Left ventricle myocardium inferior (tissue), 1 donor: ENCODE measurements at regions not wholly inside any gene's neighbourhood (a gene's known extent, or its start where the extent isn't known, plus 50 kb on each side); places are given as distances from the start of the nearest gene placed in this dataset.

Source experiments
- DNase-seq: peaks from one replicate; pipeline ENCODE4 v3.0.0-alpha.2; 2020
- H3K27ac ChIP-seq: fragments of 200-600 bp; replicated peaks from 2 replicates; pipeline ENCODE4 v1.8.0; 2021
- H3K27me3 ChIP-seq: fragments of 200-600 bp; 2 replicates; pipeline ENCODE4 v1.8.0; 2021; ENCODE audit warnings: low read depth
- H3K36me3 ChIP-seq: fragments of 200-600 bp; 2 replicates; pipeline ENCODE4 v1.8.0; 2021
- H3K4me1 ChIP-seq: fragments of 200-600 bp; 2 replicates; pipeline ENCODE4 v1.8.0; 2021
- H3K4me3 ChIP-seq: fragments of 200-600 bp; 2 replicates; pipeline ENCODE4 v1.8.0; 2021; ENCODE audit warnings: mild to moderate bottlenecking, moderate library complexity
- H3K9me3 ChIP-seq: fragments of 200-600 bp; replicated peaks from 2 replicates; pipeline ENCODE4 v1.8.0; 2021
- intact Hi-C: fragments of 100-400 bp; cut with micrococcal nuclease; formaldehyde crosslinking; loops from one replicate; pipeline ENCODE4 v1.11.0; 2022
- TF ChIP-seq, protein P1 (sequence below): fragments of 200-600 bp; IDR thresholded peaks from 2 replicates; pipeline ENCODE4 v1.8.0; 2021; ENCODE audit warnings: antibody characterized with exemption, mild to moderate bottlenecking, borderline replicate concordance
- donor health status: DM: no; HTN: yes; CAD: no; lungs with severe emphysema.

DNA sequence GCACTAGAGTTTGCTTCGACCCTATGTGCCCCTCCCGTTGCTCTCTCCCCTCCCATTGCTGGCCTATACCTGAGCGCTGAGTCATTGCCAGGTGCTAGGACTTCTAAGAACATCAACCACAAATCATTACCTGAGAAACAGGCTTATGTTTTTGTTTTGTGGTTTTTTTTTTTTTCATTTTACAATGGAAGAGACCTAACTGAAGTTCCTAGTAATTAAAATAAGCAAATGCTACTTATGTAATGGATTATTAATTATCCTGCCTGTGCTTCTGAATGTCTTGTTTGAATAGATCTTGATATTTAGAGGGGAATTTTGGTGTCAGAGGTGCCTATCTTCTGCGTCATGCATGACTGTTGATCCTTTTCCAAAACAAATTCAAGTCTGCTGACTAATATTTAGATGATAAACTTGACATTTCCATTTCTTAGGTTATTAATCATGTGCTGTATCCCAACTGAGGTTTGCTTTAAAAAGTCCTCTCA lies 275.4 kb upstream of the CPEB2 start:
- intact Hi-C loops: no loop called here

DNA sequence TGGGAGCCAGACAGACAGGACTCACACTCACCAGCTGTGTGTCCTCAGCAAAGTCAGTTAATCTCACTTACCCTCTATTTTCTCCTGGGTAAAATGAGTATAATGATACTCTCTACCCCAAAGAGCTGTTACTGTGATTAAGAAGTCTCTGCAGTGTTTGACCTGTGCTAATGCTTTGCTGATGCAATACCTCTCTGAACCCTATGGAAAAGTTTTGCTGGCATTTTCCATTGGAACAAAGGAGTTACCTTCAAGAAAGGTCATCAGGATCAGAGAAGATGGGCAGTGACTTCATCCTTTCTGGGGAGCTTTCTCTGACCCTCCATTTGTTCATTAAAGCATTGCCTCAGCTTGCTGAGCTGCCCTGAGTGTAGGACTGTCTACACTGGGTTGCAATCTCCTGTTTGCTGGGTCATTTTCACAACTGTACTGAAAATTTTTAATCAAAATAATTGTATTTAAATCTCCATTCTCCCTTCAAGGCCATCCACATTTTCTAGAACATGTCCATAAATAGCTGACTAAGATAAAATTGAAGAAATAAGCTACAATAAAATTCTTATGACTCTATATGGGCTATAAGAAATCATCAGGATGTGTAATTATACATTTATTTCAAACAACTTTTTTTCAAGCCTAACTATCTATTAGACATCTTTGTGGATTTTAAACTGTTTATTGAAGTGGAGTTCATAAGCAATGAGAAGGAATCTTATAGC lies 272.8 kb upstream of the CPEB2 start:
- no peaks in the 10 kb centered on the region for H3K4me1 ChIP-seq
- H3K36me3 ChIP-seq: no peaks in the 10 kb centered on the region
- no peak overlapping the region for H3K4me3 ChIP-seq
- no peaks in the 10 kb centered on the region for H3K9me3 ChIP-seq
- intact Hi-C loops: no loop called here
- H3K27me3 ChIP-seq: no peaks in the 10 kb centered on the region
- H3K27ac ChIP-seq: no peak overlapping the region
- DNase-seq: no peak
- TF ChIP-seq, protein P1, sequence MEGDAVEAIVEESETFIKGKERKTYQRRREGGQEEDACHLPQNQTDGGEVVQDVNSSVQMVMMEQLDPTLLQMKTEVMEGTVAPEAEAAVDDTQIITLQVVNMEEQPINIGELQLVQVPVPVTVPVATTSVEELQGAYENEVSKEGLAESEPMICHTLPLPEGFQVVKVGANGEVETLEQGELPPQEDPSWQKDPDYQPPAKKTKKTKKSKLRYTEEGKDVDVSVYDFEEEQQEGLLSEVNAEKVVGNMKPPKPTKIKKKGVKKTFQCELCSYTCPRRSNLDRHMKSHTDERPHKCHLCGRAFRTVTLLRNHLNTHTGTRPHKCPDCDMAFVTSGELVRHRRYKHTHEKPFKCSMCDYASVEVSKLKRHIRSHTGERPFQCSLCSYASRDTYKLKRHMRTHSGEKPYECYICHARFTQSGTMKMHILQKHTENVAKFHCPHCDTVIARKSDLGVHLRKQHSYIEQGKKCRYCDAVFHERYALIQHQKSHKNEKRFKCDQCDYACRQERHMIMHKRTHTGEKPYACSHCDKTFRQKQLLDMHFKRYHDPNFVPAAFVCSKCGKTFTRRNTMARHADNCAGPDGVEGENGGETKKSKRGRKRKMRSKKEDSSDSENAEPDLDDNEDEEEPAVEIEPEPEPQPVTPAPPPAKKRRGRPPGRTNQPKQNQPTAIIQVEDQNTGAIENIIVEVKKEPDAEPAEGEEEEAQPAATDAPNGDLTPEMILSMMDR: no peak

More for the DNA sequence above, 275.4 kb upstream of the CPEB2 start:
- Histone ChIP-seq H3K36me3 (no peaks in the 10 kb centered on the region), H3K4me1 (no peaks in the 10 kb centered on the region), H3K9me3 (peaks cover 12% of the 10 kb centered on the region), H3K27me3 (no peaks in the 10 kb centered on the region), H3K27ac (no peak overlapping the region), H3K4me3 (no peak overlapping the region)
- TF ChIP-seq, protein P1: no peak
- DNase-seq: no peak

DNA sequence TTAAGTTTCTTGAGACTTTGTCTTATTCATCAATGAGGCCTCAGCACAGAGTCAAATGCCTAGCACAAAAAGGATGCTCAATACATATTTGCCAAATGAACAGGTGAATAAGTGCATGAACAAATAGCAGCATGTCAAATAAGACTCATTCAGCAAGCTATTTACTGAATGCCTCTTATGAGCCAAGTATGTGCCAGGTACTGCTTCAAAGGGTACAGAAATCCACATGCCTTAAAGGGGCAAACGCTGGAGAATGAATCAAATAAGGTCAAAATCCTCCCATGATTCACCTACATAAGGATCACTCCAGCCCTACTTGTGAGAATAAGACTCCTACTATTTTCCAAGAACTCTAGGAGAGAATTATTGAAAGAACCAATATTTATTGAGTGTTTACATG lies 260.2 kb upstream of the CPEB2 start:
- TF ChIP-seq, protein P1: no peak
- DNase-seq: no peak
- Histone ChIP-seq H3K4me3 (no peak overlapping the region), H3K4me1 (no peaks in the 10 kb centered on the region), H3K27me3 (no peaks in the 10 kb centered on the region), H3K9me3 (no peaks in the 10 kb centered on the region), H3K27ac (no peak overlapping the region), H3K36me3 (no peaks in the 10 kb centered on the region)
- intact Hi-C loops: no loop called here

DNA sequence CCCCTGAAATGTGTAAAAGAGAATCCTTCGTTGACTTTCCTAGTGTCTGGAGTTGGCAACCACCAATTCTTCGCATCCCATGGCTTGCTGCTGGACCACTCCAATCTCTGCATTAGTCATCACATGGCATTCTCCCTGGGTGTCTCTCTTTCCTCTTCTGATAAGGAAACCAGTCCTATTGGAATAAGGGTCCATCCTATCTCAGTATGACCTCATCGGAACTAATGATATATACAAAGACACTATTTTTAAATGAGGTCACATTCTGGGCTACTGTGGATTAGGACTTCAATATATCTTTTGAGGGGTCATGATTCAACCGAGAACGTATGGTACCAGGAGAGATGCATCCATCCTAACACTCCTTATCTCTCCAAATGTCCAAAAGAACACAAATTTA lies 259.1 kb upstream of the CPEB2 start:
- intact Hi-C loops: no loop called here
- Histone ChIP-seq H3K4me3 (no peak overlapping the region), H3K36me3 (no peaks in the 10 kb centered on the region), H3K9me3 (no peaks in the 10 kb centered on the region), H3K27ac (no peak overlapping the region), H3K4me1 (peaks cover 7% of the 10 kb centered on the region), H3K27me3 (no peaks in the 10 kb centered on the region)
- no peak for DNase-seq
- TF ChIP-seq, protein P1: no peak

DNA sequence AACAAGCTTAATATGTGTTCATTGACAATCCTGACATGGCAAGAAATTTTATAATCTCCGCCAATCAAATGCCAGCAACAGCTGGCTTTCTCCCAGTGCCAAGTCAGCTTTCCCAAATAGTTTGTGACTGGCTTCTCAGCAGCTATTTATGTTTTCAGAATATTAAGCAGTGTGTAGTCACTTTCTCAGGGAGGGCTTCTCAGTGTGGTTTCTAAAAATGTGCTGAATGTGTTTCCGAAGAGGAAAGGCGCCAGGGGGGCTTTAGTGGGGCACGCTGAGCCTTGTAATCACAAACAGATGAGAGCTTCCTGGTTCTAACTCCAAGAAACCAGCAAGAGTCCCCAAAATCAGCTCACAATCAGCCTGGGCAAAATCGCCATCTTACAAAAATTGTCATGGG lies 258.7 kb upstream of the CPEB2 start:
- Histone ChIP-seq H3K27me3 (no peaks in the 10 kb centered on the region), H3K27ac (no peak overlapping the region), H3K4me3 (no peak overlapping the region), H3K4me1 (peaks cover 9% of the 10 kb centered on the region), H3K36me3 (no peaks in the 10 kb centered on the region), H3K9me3 (no peaks in the 10 kb centered on the region)
- TF ChIP-seq, protein P1: no peak
- intact Hi-C loops: no loop called here
- no peak for DNase-seq
